ENCODE measurements at regions not wholly inside any gene's neighbourhood (a gene's known extent, or its start where the extent isn't known, plus 50 kb on each side); places are given as distances from the start of the nearest gene placed in this dataset.

DNA sequence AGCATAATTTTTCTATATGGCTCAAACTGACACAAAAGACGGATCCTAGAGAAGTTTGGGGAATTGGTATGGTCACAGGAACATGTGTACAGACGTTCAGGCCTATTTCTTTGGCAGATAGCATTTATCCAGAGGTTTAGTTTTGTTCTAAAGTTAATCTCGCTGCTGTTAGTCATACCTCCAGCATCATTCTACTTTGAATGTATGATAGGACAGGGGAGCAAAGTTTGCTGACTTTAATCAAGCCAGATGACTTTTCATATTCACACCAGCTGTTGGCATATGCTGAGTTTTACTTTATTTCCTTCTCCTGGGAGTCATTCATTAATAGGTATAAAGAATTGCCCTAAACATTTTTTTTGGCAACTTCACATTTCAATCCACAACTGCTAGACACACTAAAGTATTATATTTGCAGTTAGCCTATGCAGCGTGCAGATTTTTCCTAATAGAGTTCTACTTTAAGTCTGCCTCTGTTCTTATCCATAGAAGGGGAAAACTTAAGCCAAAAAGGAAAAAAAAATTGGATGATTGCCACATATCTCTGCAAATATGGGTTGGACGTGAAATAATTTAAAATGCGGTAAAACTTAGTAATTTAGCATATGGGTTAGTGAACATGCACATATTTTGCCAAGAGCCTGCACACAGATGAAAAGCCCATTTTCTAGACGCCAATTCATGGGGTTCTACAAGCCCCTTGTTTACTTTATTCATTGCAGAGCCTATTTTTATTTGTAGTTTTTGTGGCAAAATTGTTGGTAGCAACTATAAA, 213.1 kb downstream of the C7orf25 start:
- TF ChIP-seq, protein P1, sequence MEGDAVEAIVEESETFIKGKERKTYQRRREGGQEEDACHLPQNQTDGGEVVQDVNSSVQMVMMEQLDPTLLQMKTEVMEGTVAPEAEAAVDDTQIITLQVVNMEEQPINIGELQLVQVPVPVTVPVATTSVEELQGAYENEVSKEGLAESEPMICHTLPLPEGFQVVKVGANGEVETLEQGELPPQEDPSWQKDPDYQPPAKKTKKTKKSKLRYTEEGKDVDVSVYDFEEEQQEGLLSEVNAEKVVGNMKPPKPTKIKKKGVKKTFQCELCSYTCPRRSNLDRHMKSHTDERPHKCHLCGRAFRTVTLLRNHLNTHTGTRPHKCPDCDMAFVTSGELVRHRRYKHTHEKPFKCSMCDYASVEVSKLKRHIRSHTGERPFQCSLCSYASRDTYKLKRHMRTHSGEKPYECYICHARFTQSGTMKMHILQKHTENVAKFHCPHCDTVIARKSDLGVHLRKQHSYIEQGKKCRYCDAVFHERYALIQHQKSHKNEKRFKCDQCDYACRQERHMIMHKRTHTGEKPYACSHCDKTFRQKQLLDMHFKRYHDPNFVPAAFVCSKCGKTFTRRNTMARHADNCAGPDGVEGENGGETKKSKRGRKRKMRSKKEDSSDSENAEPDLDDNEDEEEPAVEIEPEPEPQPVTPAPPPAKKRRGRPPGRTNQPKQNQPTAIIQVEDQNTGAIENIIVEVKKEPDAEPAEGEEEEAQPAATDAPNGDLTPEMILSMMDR (IDR thresholded peaks at IDR 0.05), result no peak
- no peak for TF ChIP-seq POLR2AphosphoS5 (IDR thresholded peaks at IDR 0.05)
- no peak for TF ChIP-seq POLR2A (IDR thresholded peaks at IDR 0.05)

All from suprapubic skin (tissue), 4 donors.